ENCODE measurements at regions not wholly inside any gene's neighbourhood (a gene's known extent, or its start where the extent isn't known, plus 50 kb on each side); places are given as distances from the start of the nearest gene placed in this dataset.

- DNase-seq: no peak
Observed at GRCh38 chr2:138979131-138979785, 199.1 kb upstream of the NXPH2 start.

GRCh38 chr2:138974651-138975050 lies 194.5 kb upstream of the NXPH2 start:
- DNase-seq: no peak

- peak; percentile 60 for DNase-seq
Observed at GRCh38 chr2:138964418-138964817, 184.2 kb upstream of the NXPH2 start.

GRCh38 chr2:138962686-138963085 lies 182.5 kb upstream of the NXPH2 start:
- DNase-seq: no peak

- no peak for DNase-seq
Observed at GRCh38 chr2:138960191-138960590, 180.0 kb upstream of the NXPH2 start.

- DNase-seq: no peak
Observed at GRCh38 chr2:138959031-138959430, 178.8 kb upstream of the NXPH2 start.

GRCh38 chr2:138956116-138956515 lies 175.9 kb upstream of the NXPH2 start:
- no peak for DNase-seq

GRCh38 chr2:138950486-138950885 lies 170.3 kb upstream of the NXPH2 start:
- DNase-seq: no peak

- DNase-seq: no peak
Observed at GRCh38 chr2:138949517-138949916, 169.3 kb upstream of the NXPH2 start.

GRCh38 chr2:138948070-138948539 lies 167.9 kb upstream of the NXPH2 start:
- no peak for DNase-seq

GRCh38 chr2:138943470-138943869 lies 163.3 kb upstream of the NXPH2 start:
- DNase-seq: no peak

GRCh38 chr2:138942466-138942865 lies 162.3 kb upstream of the NXPH2 start:
- no peak for DNase-seq

- no peak for DNase-seq
Observed at GRCh38 chr2:138931284-138932256, 151.4 kb upstream of the NXPH2 start.

- no peak for DNase-seq
Observed at GRCh38 chr2:138930571-138930970, 150.4 kb upstream of the NXPH2 start.

GRCh38 chr2:138928374-138929021 lies 148.3 kb upstream of the NXPH2 start:
- DNase-seq: no peak

GRCh38 chr2:138922973-138923563 lies 142.9 kb upstream of the NXPH2 start:
- DNase-seq: peak; percentile 8

GRCh38 chr2:138919120-138919747 lies 139.0 kb upstream of the NXPH2 start:
- no peak for DNase-seq

GRCh38 chr2:138910427-138910826 lies 130.2 kb upstream of the NXPH2 start:
- DNase-seq: no peak

- no peak for DNase-seq
Observed at GRCh38 chr2:138906549-138906948, 126.4 kb upstream of the NXPH2 start.

- no peak for DNase-seq
Observed at GRCh38 chr2:138902239-138902871, 122.2 kb upstream of the NXPH2 start.

GRCh38 chr2:138901530-138901929 lies 121.3 kb upstream of the NXPH2 start:
- no peak for DNase-seq

GRCh38 chr2:138898855-138899254 lies 118.7 kb upstream of the NXPH2 start:
- no peak for DNase-seq

All from DMS153 (cell line).